CD4-positive, alpha-beta T cell (primary cell): ENCODE measurements at regions not wholly inside any gene's neighbourhood (a gene's known extent, or its start where the extent isn't known, plus 50 kb on each side); places are given as distances from the start of the nearest gene placed in this dataset.

Source experiments
- ATAC-seq: fragments of 200-7000 bp; cut with Tn5 transposase; one replicate; pipeline ENCODE4 v1.10.0; 2022; ENCODE audit warnings: mild to moderate bottlenecking; ENCODE audit not compliant: poor library complexity
- CTCF ChIA-PET: fragments of 350-600 bp; sonication (Branson Sonifier 250); formaldehyde crosslinking; loops from one replicate; lab custom pipeline; 2021; ENCODE audit warnings: antibody characterized with exemption, inconsistent platforms; lab: Charles Lee
- POLR2A ChIA-PET: fragments of 350-600 bp; sonication (Branson Sonifier 250); formaldehyde crosslinking; loops from one replicate; lab custom pipeline; 2021; ENCODE audit warnings: antibody characterized with exemption, inconsistent platforms; lab: Charles Lee
- DNase-seq, 14 experiments: peaks; one replicate each; pipeline ENCODE4 v3.0.0-alpha.2; 2013 to 2020; ENCODE audit warnings: mixed read lengths in 2 of 14
- H3K27ac ChIP-seq, 2 donors: one replicate each; pipeline versions ENCODE4 v1.5.1 to v1.7.0; 2013; ENCODE audit warnings: low read length in 2 of 2, low read depth in 1 of 2, mild to moderate bottlenecking in 1 of 2
- H3K27me3 ChIP-seq, 2 experiments: 1 replicate in 1 of 2; 2 replicates in 1 of 2; pipeline versions ENCODE4 v1.6.1 to v1.7.0; 2013; ENCODE audit warnings: low read length in 2 of 2, control low read depth in 1 of 2, mild to moderate bottlenecking in 1 of 2, moderate library complexity in 1 of 2; ENCODE audit not compliant: insufficient read depth in 2 of 2, control insufficient read depth in 1 of 2
- H3K36me3 ChIP-seq: one replicate; pipeline ENCODE4 v1.6.1; 2013; ENCODE audit warnings: low read length, control low read depth; ENCODE audit not compliant: insufficient read depth
- H3K4me1 ChIP-seq: one replicate; pipeline ENCODE4 v1.6.1; 2013; ENCODE audit warnings: low read length, control low read depth; ENCODE audit not compliant: insufficient read depth
- H3K4me3 ChIP-seq: one replicate; pipeline ENCODE4 v1.5.1; 2013; ENCODE audit warnings: mild to moderate bottlenecking, low read length, moderate library complexity
- H3K9me3 ChIP-seq, 2 experiments: 1 replicate in 1 of 2; 2 replicates in 1 of 2; pipeline versions ENCODE4 v1.6.1 to v1.7.0; 2013; ENCODE audit warnings: low read length in 2 of 2, mild to moderate bottlenecking in 2 of 2, control low read depth in 1 of 2, moderate library complexity in 1 of 2; ENCODE audit not compliant: control insufficient read depth in 1 of 2, insufficient read depth in 1 of 2
- H3K27ac Mint-ChIP-seq: one replicate; pipeline ENCODE4 v1.8.0; 2020; ENCODE audit warnings: mixed read lengths
- H3K27me3 Mint-ChIP-seq: one replicate; pipeline ENCODE4 v1.8.0; 2021; ENCODE audit warnings: mixed read lengths
- H3K36me3 Mint-ChIP-seq: one replicate; pipeline ENCODE4 v1.8.0; 2021; ENCODE audit warnings: low read depth, mixed read lengths
- H3K4me1 Mint-ChIP-seq: one replicate; pipeline ENCODE4 v1.8.0; 2021; ENCODE audit warnings: low read depth, mixed read lengths
- H3K4me3 Mint-ChIP-seq: one replicate; pipeline ENCODE4 v1.8.0; 2020; ENCODE audit warnings: mild to moderate bottlenecking, mixed read lengths
- H3K9me3 Mint-ChIP-seq: one replicate; pipeline ENCODE4 v1.8.0; 2020; ENCODE audit warnings: mixed read lengths
- CTCF ChIP-seq: fragments of 200-600 bp; IDR thresholded peaks from one replicate; pipeline ENCODE4 v1.8.0; 2022; ENCODE audit warnings: antibody characterized with exemption, mild to moderate bottlenecking
- intact Hi-C, 2 experiments: fragments of 100-400 bp; cut with DNase I in 1 of 2; cut with micrococcal nuclease in 1 of 2; formaldehyde crosslinking; loops; one replicate each; pipeline versions ENCODE4 v1.15.1 to v1.9.0; 2023 to 2025; cut with DNase I, micrococcal nuclease

DNA sequence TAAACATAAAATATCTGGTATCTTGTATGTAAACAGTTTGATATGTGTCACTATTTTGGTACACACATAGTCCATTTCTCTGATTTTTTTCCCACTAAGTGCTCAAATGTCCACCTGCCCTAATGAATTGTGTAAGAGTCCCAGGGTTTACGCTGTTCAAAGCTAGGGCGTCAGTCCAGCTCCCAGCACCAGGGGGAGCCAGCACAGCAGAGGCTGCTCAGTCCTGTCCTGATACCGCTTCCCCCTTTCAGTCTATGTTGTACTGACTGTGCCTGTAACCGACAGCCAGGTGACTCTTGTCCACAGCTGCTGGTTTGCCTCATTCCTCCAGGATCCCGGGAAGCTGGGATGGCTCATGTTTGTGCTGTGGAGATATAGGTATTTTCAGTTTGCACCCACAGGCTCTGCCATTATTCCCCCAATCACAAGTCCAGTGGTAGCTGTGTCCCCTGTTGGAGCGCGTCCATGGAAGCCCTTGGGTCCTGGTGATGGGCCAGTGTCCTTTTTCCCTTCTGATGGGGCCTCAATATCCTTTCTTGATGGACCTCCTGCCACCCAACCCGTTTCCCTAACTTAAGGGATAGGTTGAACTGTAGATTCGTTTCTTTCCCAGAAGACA, 242.0 kb downstream of the NEDD1 start:
- ATAC-seq: peak; percentile 68
- no peaks in the 10 kb centered on the region for H3K36me3 ChIP-seq
- peak; percentile 46 for TF ChIP-seq CTCF
- H3K9me3 Mint-ChIP-seq: no peaks in the 10 kb centered on the region
- no peak overlapping the region for H3K4me3 Mint-ChIP-seq
- H3K4me3 ChIP-seq: no peak overlapping the region
- H3K27me3 Mint-ChIP-seq: peaks cover 17% of the 10 kb centered on the region
- intact Hi-C loops: loop anchor here in 1 of 2 experiments (1.0 kb wide), 1 partner anchor 1248 kb away; no protein-coding TSS in a partner anchor
- POLR2A ChIA-PET: no interaction called here
- CTCF ChIA-PET: interaction anchor here (0.8 kb wide), 1 partner anchor 10 kb away, joined by 3 read pairs; no protein-coding TSS in a partner anchor
- no peaks in the 10 kb centered on the region for H3K4me1 ChIP-seq
- H3K27me3 ChIP-seq: peaks cover 0 to 10% of the 10 kb centered on the region in 2 experiments
- no peaks in the 10 kb centered on the region for H3K9me3 ChIP-seq
- no peaks in the 10 kb centered on the region for H3K4me1 Mint-ChIP-seq
- DNase-seq: peak in 13 of 14 experiments; percentile 4 to 57 (median 18)
- H3K27ac ChIP-seq: no peak overlapping the region
- no peak overlapping the region for H3K27ac Mint-ChIP-seq
- H3K36me3 Mint-ChIP-seq: no peaks in the 10 kb centered on the region

GRCh38 chr12:97151481-97151880, 244.4 kb downstream of the NEDD1 start:
- Histone ChIP-seq H3K27ac (no peak overlapping the region), H3K9me3 (no peaks in the 10 kb centered on the region), H3K27me3 (no peaks in the 10 kb centered on the region), H3K4me1 (no peaks in the 10 kb centered on the region), H3K4me3 (no peak overlapping the region), H3K36me3 (no peaks in the 10 kb centered on the region)
- intact Hi-C loops: no loop called here
- Mint-ChIP-seq H3K27ac (no peak overlapping the region), H3K9me3 (no peaks in the 10 kb centered on the region), H3K4me1 (no peaks in the 10 kb centered on the region), H3K4me3 (no peak overlapping the region), H3K36me3 (no peaks in the 10 kb centered on the region), H3K27me3 (peaks cover 3% of the 10 kb centered on the region)
- ChIA-PET POLR2A (no interaction called here), CTCF (interaction anchor here (2.2 kb wide), 1 partner anchor 14 kb away, joined by 7 read pairs; no protein-coding TSS in a partner anchor)
- ATAC-seq: no peak
- DNase-seq: no peak
- TF ChIP-seq CTCF: no peak

- no peak overlapping the region for H3K4me3 Mint-ChIP-seq
- no peaks in the 10 kb centered on the region for H3K4me1 ChIP-seq
- no peaks in the 10 kb centered on the region for H3K36me3 ChIP-seq
- no peak for DNase-seq
- H3K9me3 Mint-ChIP-seq: no peaks in the 10 kb centered on the region
- no peak for ATAC-seq
- no peaks in the 10 kb centered on the region for H3K4me1 Mint-ChIP-seq
- H3K27me3 Mint-ChIP-seq: peaks cover 14% of the 10 kb centered on the region
- TF ChIP-seq CTCF: no peak
- no peak overlapping the region for H3K4me3 ChIP-seq
- no peaks in the 10 kb centered on the region for H3K27me3 ChIP-seq
- POLR2A ChIA-PET: no interaction called here
- CTCF ChIA-PET: no interaction called here
- H3K27ac ChIP-seq: no peak overlapping the region
- intact Hi-C loops: no loop called here
- H3K9me3 ChIP-seq: no peaks in the 10 kb centered on the region
- no peak overlapping the region for H3K27ac Mint-ChIP-seq
- no peaks in the 10 kb centered on the region for H3K36me3 Mint-ChIP-seq
These were observed 252.3 kb downstream of the NEDD1 start for GRCh38 chr12:97159377-97159776.
